ENCODE measurements at regions not wholly inside any gene's neighbourhood (a gene's known extent, or its start where the extent isn't known, plus 50 kb on each side); places are given as distances from the start of the nearest gene placed in this dataset.

DNA sequence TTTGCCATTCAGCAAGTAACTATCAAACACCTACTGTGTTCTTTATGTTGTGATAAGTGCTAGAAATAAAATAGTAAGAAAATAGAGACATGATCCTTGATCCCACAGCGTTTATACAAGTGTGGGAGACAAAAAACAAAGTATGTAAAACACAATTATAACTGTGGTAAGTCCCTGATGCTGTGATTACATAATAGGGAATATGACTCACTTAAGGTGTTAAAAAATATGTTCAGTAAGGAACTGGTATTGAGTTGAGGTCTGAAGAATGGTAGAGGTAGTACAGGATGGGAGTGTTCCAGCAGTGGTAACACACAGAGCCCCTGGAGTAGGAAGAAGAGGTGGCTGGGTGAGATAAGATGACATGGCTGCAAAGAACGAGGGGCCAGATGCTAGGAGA lies 132.1 kb upstream of the TMC3 start:
- H3K36me3 Mint-ChIP-seq, result no peaks in the 10 kb centered on the region
- H3K27me3 Mint-ChIP-seq, result peaks cover 0 to 6% (median 6%) of the 10 kb centered on the region in 3 donors
- no peak for DNase-seq
- ATAC-seq (ENCODE audit: low read depth in 2 of 2), result no peak
- H3K4me1 Mint-ChIP-seq, result no peaks in the 10 kb centered on the region
- H3K9me3 Mint-ChIP-seq, result no peaks in the 10 kb centered on the region
- no peak overlapping the region for H3K27ac Mint-ChIP-seq
- no peak overlapping the region for H3K4me3 Mint-ChIP-seq

DNA sequence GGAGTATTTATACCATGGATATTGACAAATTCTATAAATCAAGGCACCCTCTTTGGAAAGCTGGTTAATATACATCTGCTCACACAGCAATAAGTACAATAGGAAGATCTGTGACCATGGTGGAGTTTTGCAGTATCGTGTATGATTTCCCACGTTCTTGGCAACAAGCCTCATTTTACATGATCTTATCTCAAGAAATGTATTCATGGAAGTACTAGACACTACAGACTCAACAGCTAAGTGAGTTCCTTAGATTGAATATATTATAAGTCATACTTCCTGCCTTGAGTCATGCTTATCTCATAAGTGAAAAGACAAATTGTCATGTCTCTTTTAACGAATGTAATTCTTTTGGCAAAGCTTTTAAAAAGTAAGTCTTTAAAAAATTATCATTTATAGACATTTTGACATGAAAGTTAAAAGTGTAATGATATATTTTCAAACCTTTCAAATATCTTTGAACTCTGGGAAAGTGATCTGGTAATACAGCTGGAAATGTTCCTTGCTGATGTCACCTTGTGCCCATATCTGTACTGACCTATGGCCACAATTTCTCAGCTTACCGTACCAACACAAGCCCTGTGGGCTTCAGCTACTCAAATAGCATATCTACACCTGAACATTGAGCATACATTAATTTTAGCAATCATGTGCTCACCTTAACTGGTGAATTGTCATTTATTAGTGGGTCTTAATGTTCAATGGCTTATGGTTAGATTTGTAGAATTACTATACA lies 130.3 kb upstream of the TMC3 start:
- Mint-ChIP-seq H3K4me3 (no peak overlapping the region), H3K27ac (no peak overlapping the region), H3K27me3 (peaks cover 0 to 6% (median 0%) of the 10 kb centered on the region in 3 donors), H3K4me1 (no peaks in the 10 kb centered on the region), H3K36me3 (no peaks in the 10 kb centered on the region), H3K9me3 (peaks cover 0 to 2% (median 0%) of the 10 kb centered on the region in 7 donors)
- ATAC-seq (ENCODE audit: low read depth in 2 of 2) (no peak), DNase-seq (no peak)

DNA sequence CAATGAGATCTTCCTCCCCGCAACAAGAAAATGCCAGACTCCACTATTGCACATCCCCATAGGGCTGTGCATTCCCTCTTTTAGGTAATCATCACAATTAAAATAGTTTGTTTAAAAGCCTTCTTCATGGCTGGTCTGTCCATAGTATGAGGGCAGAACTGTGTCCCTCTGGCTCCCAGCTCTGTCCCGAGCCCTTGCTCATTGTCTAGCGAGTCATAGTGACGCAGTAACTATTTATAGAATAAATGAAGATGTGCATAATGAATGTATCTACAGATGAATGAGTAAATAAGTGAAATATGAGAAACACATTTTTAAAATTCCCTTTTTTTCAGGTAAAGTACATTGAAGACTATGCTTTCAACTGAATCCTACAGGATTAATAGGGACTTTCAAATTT lies 128.4 kb upstream of the TMC3 start:
- peaks cover 0 to 2% (median 0%) of the 10 kb centered on the region in 7 donors for H3K9me3 Mint-ChIP-seq

GRCh38 chr15:81500081-81500480 lies 126.1 kb upstream of the TMC3 start:
- H3K27me3 Mint-ChIP-seq, result peaks cover 0 to 10% (median 6%) of the 10 kb centered on the region in 3 donors
- peaks cover 0 to 2% (median 0%) of the 10 kb centered on the region in 7 donors for H3K9me3 Mint-ChIP-seq
- ATAC-seq (ENCODE audit: low read depth in 2 of 2) (no peak), DNase-seq (no peak)
- no peaks in the 10 kb centered on the region for H3K4me1 Mint-ChIP-seq
- H3K27ac Mint-ChIP-seq, result no peak overlapping the region
- no peaks in the 10 kb centered on the region for H3K36me3 Mint-ChIP-seq
- no peak overlapping the region for H3K4me3 Mint-ChIP-seq

More for the DNA sequence above, 128.4 kb upstream of the TMC3 start:
- H3K4me3 Mint-ChIP-seq, result no peak overlapping the region
- no peaks in the 10 kb centered on the region for H3K36me3 Mint-ChIP-seq
- no peak overlapping the region for H3K27ac Mint-ChIP-seq
- H3K4me1 Mint-ChIP-seq, result no peaks in the 10 kb centered on the region
- H3K27me3 Mint-ChIP-seq, result peaks cover 0 to 10% (median 6%) of the 10 kb centered on the region in 3 donors
- ATAC-seq (ENCODE audit: low read depth in 2 of 2) (no peak), DNase-seq (no peak)

GRCh38 chr15:81498294-81498693 lies 124.3 kb upstream of the TMC3 start:
- H3K36me3 Mint-ChIP-seq, result no peaks in the 10 kb centered on the region
- H3K27me3 Mint-ChIP-seq, result peaks cover 0 to 10% (median 6%) of the 10 kb centered on the region in 3 donors
- H3K4me1 Mint-ChIP-seq, result no peaks in the 10 kb centered on the region
- peaks cover 0 to 2% (median 0%) of the 10 kb centered on the region in 7 donors for H3K9me3 Mint-ChIP-seq
- ATAC-seq (ENCODE audit: low read depth in 2 of 2) (no peak), DNase-seq (no peak)
- H3K27ac Mint-ChIP-seq, result peak overlapping the region in 1 of 6 donors; percentile 12
- no peak overlapping the region for H3K4me3 Mint-ChIP-seq

DNA sequence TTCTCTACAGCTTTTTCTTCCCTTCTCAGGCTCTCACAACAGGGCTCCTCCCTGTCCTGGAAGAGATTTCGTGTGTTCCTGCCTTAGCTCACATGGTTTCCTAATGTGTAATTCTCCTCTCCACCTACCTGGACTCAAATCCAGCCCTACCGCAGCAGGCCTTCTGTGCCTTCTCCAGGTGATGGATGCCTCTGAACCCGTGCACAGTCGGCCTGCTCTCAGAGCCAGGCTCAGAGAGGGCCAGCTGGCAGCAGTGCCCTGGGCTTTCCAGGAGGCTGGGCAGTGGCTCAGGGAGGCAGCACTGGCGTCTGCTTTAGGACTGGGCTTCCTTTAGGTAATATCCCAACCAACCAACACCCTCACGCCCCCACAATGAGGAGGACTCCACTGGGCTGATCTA lies 123.2 kb upstream of the TMC3 start:
- Mint-ChIP-seq H3K27ac (peak overlapping the region in 1 of 6 donors; percentile 42), H3K36me3 (no peaks in the 10 kb centered on the region), H3K27me3 (peaks cover 0 to 10% (median 0%) of the 10 kb centered on the region in 3 donors), H3K9me3 (peaks cover 0 to 2% (median 0%) of the 10 kb centered on the region in 7 donors), H3K4me3 (no peak overlapping the region), H3K4me1 (no peaks in the 10 kb centered on the region)
- DNase-seq, result no peak
- ATAC-seq (ENCODE audit: low read depth in 2 of 2), result no peak

GRCh38 chr15:81495780-81496467 lies 121.9 kb upstream of the TMC3 start:
- Mint-ChIP-seq H3K4me3 (no peak overlapping the region), H3K9me3 (peaks cover 0 to 2% (median 0%) of the 10 kb centered on the region in 7 donors), H3K27me3 (peaks cover 0 to 22% (median 7%) of the 10 kb centered on the region in 3 donors), H3K27ac (no peak overlapping the region), H3K36me3 (peaks cover 0 to 3% of the 10 kb centered on the region in 2 donors), H3K4me1 (no peaks in the 10 kb centered on the region)
- ATAC-seq (ENCODE audit: low read depth in 2 of 2) (no peak), DNase-seq (no peak)

- Mint-ChIP-seq H3K27me3 (peaks cover 0 to 15% (median 9%) of the 10 kb centered on the region in 3 donors), H3K9me3 (no peaks in the 10 kb centered on the region), H3K36me3 (peaks cover 0 to 3% of the 10 kb centered on the region in 2 donors), H3K4me1 (no peaks in the 10 kb centered on the region), H3K27ac (no peak overlapping the region), H3K4me3 (no peak overlapping the region)
- ATAC-seq (ENCODE audit: low read depth in 2 of 2) (no peak), DNase-seq (no peak)
Measured at GRCh38 chr15:81492969-81493645, 119.1 kb upstream of the TMC3 start.

GRCh38 chr15:81492331-81492968 lies 118.4 kb upstream of the TMC3 start:
- Mint-ChIP-seq H3K36me3 (peaks cover 0 to 3% of the 10 kb centered on the region in 2 donors), H3K4me3 (no peak overlapping the region), H3K9me3 (peaks cover 0 to 1% (median 0%) of the 10 kb centered on the region in 7 donors), H3K27ac (no peak overlapping the region), H3K4me1 (no peaks in the 10 kb centered on the region), H3K27me3 (peaks cover 0 to 14% (median 9%) of the 10 kb centered on the region in 3 donors)
- DNase-seq (no peak), ATAC-seq (ENCODE audit: low read depth in 2 of 2) (no peak)

GRCh38 chr15:81491414-81492096 lies 117.5 kb upstream of the TMC3 start:
- Mint-ChIP-seq H3K36me3 (peaks cover 0 to 3% of the 10 kb centered on the region in 2 donors), H3K27ac (no peak overlapping the region), H3K9me3 (peaks cover 0 to 1% (median 0%) of the 10 kb centered on the region in 7 donors), H3K4me3 (no peak overlapping the region), H3K27me3 (peaks cover 0 to 14% (median 9%) of the 10 kb centered on the region in 3 donors), H3K4me1 (no peaks in the 10 kb centered on the region)
- no peak for DNase-seq
- no peak for ATAC-seq (ENCODE audit: low read depth in 2 of 2)

DNA sequence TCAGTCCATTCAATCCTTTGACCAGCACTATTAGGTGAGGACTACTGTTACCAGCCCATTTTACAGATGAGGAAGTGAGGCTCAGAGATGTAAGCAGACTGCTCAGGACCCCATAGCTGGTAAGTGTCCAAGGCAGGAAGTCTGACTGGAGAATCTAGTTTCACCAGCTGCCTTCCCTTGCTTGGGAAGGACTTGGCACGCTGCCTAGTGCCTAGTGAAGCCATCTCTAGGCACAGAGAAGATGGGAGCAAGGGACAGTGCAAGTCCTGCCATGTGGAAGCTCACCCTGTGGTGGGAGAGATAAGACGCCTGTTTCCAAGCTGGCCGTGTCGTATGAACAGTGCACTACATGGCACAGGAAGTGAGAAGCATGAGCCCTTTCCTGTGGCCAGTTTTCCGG lies 111.8 kb upstream of the TMC3 start:
- H3K4me3 Mint-ChIP-seq, result no peak overlapping the region
- H3K27me3 Mint-ChIP-seq, result peaks cover 0 to 1% (median under 1%) of the 10 kb centered on the region in 3 donors
- H3K36me3 Mint-ChIP-seq, result no peaks in the 10 kb centered on the region
- no peak for DNase-seq
- no peak for ATAC-seq (ENCODE audit: low read depth in 2 of 2)
- no peak overlapping the region for H3K27ac Mint-ChIP-seq
- peaks cover 0 to 1% (median 0%) of the 10 kb centered on the region in 7 donors for H3K9me3 Mint-ChIP-seq
- peaks cover under 1 to 4% (median 4%) of the 10 kb centered on the region in 3 donors for H3K4me1 Mint-ChIP-seq

DNA sequence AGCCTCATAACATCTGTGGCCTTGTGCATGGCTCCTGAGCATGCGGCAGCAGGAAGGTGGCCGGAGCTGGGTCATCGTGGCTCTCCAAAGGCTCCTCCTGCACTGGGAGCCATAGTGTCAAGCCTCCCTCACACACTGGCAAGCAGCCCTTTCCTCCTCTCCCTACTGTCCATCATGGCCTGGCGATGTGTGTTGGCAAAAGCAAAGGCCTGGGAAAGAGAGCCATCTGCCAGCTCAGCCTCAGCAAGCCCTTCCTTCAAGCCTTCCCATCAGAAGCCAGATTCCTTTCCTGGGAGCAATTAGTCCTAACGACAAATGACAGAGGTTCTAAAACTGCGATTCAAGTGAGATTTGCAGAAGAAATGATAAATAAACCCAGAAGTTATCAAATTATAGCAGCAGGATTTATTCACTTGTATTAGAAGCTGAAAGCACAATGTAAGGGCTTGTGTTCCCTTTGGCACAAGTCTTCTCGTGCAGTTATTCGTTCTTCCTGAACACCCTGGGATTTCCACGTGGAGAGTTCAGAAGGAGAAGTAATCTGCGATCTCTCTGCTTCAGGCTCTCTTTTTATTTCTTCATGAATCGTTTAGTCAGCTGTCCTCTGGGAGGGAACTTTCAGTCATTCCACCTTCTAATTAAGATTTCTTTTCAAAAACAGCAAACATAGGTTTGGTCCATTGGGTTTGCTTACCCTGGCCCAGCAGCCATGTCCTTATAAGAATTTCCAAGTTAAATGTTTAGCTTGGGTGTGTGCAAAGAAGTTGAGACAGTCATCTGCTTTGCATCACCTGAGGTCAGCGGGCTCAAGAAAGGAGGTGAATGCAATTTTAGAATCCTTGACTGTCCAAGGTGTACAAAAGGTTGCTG lies 110.3 kb upstream of the TMC3 start:
- no peak for DNase-seq
- Mint-ChIP-seq H3K4me1 (peaks cover 3 to 8% (median 7%) of the 10 kb centered on the region in 3 donors), H3K9me3 (peaks cover 0 to 1% (median 0%) of the 10 kb centered on the region in 7 donors), H3K27ac (no peak overlapping the region), H3K27me3 (no peaks in the 10 kb centered on the region), H3K4me3 (no peak overlapping the region), H3K36me3 (no peaks in the 10 kb centered on the region)
- ATAC-seq (ENCODE audit: low read depth in 2 of 2), result no peak

Data from naive B cell (primary cell).